ENCODE measurements at regions not wholly inside any gene's neighbourhood (a gene's known extent, or its start where the extent isn't known, plus 50 kb on each side); places are given as distances from the start of the nearest gene placed in this dataset.

DNA sequence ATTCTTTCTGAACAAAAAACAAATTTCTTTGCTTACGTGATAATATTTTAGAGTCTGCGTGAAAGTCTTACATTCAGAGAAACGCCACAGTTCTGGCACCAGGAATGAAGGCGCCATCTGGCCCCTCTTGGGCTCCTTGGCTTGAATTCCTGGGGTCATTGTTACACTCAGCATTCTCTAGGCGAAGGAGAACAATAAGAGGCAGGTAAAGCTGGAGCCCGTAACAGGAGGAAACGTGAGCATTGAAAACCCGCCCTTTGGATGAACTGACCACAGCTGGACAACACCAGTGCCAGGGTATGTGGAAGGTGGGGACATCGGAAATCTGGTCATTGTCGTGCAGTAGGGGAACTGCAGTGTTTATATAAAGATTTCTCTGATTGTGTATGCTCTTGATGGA is 144.8 kb downstream of the RNF152 start:
- TF ChIP-seq, protein P1, sequence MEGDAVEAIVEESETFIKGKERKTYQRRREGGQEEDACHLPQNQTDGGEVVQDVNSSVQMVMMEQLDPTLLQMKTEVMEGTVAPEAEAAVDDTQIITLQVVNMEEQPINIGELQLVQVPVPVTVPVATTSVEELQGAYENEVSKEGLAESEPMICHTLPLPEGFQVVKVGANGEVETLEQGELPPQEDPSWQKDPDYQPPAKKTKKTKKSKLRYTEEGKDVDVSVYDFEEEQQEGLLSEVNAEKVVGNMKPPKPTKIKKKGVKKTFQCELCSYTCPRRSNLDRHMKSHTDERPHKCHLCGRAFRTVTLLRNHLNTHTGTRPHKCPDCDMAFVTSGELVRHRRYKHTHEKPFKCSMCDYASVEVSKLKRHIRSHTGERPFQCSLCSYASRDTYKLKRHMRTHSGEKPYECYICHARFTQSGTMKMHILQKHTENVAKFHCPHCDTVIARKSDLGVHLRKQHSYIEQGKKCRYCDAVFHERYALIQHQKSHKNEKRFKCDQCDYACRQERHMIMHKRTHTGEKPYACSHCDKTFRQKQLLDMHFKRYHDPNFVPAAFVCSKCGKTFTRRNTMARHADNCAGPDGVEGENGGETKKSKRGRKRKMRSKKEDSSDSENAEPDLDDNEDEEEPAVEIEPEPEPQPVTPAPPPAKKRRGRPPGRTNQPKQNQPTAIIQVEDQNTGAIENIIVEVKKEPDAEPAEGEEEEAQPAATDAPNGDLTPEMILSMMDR (conservative IDR thresholded peaks at IDR 0.05), result no peak
- no peak for TF ChIP-seq ZFX (IDR thresholded peaks at IDR 0.05)

Data from C4-2B (cell line).